Breast epithelium (tissue), 3 donors: ENCODE measurements at regions not wholly inside any gene's neighbourhood (a gene's known extent, or its start where the extent isn't known, plus 50 kb on each side); places are given as distances from the start of the nearest gene placed in this dataset.

ENCODE experiments used
- POLR2A ChIP-seq: fragments of 450-650 bp; IDR thresholded peaks from one replicate; pipeline ENCODE4 v1.6.1; 2016; ENCODE audit warnings: antibody characterized with exemption, mild to moderate bottlenecking, moderate library complexity
- POLR2AphosphoS5 ChIP-seq, 3 donors: sonication (generic); formaldehyde crosslinking; IDR thresholded peaks; one replicate each; pipeline ENCODE4 v1.6.1; 2017; ENCODE audit warnings: antibody characterized with exemption in 3 of 3
- TF ChIP-seq, protein P1 (sequence below), 3 donors: fragments of 450-650 bp; IDR thresholded peaks; one replicate each; pipeline ENCODE4 v1.5.1; 2016 to 2017; ENCODE audit warnings: antibody characterized with exemption in 3 of 3, mild to moderate bottlenecking in 3 of 3, moderate library complexity in 3 of 3

DNA sequence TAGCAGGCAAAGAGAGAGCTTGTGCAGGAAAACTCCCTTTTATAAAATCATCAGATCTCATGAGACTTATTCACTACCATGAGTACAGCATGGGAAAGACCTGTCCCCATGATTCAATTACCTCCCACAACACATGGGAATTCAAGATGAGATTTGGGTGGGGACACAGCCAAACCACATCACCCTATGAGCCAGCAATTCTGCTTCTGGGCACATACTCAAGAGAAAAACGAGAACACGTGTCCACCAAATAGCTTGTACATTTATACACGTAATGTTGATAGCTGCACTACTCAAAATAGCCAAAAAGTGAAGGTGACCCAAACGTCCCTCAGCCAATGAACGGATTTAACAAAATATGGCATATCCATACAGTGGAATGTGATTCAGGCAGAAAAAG is 94.5 kb upstream of the DHRSX start:
- TF ChIP-seq POLR2A: no peak
- TF ChIP-seq, protein P1, sequence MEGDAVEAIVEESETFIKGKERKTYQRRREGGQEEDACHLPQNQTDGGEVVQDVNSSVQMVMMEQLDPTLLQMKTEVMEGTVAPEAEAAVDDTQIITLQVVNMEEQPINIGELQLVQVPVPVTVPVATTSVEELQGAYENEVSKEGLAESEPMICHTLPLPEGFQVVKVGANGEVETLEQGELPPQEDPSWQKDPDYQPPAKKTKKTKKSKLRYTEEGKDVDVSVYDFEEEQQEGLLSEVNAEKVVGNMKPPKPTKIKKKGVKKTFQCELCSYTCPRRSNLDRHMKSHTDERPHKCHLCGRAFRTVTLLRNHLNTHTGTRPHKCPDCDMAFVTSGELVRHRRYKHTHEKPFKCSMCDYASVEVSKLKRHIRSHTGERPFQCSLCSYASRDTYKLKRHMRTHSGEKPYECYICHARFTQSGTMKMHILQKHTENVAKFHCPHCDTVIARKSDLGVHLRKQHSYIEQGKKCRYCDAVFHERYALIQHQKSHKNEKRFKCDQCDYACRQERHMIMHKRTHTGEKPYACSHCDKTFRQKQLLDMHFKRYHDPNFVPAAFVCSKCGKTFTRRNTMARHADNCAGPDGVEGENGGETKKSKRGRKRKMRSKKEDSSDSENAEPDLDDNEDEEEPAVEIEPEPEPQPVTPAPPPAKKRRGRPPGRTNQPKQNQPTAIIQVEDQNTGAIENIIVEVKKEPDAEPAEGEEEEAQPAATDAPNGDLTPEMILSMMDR (IDR thresholded peaks at IDR 0.05): no peak
- TF ChIP-seq POLR2AphosphoS5 (IDR thresholded peaks at IDR 0.05): no peak
